Activated CD4-positive, alpha-beta T cell treated with anti-CD3 and anti-CD28 coated beads, Interleukin-2, amount 50 U/mL, for 4 hours (primary cell): ENCODE measurements at regions not wholly inside any gene's neighbourhood (a gene's known extent, or its start where the extent isn't known, plus 50 kb on each side); places are given as distances from the start of the nearest gene placed in this dataset.

ENCODE experiments used
- DNase-seq, 2 experiments: peaks; one replicate each; pipeline ENCODE4 v3.0.0-alpha.2; 2020

DNA sequence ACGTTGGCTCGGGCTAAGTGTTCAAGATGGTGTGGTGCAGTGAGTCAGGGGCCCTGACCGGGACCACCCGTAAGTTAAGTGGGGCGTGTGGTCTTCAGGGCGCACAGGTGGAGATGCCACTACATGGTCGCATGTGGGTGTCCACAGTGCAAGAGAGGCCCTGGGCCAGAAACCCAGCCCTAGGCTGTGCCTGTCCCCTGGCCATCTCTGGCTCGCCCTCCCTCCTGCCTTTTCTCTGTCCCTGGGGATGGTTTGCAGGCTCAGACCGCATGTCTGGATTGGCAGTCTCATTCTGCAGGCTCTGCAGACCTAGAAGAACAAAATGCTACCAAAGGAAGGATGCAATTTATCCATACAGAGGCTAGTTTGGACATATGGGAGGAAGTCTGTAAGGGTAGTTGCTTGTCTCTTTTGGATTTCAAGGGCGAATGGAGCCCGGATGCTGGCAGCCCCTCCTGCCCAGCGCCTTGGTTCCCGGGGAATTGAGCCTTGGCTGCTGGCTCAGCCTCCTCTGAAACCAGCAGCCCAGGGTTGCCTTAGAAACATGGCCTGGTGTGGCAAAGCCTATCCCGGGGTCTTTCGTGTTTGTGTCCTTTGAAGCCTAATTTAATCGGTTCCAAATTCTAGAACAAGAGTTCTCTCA lies 417.5 kb upstream of the HS6ST1 start:
- DNase-seq = no peak

DNA sequence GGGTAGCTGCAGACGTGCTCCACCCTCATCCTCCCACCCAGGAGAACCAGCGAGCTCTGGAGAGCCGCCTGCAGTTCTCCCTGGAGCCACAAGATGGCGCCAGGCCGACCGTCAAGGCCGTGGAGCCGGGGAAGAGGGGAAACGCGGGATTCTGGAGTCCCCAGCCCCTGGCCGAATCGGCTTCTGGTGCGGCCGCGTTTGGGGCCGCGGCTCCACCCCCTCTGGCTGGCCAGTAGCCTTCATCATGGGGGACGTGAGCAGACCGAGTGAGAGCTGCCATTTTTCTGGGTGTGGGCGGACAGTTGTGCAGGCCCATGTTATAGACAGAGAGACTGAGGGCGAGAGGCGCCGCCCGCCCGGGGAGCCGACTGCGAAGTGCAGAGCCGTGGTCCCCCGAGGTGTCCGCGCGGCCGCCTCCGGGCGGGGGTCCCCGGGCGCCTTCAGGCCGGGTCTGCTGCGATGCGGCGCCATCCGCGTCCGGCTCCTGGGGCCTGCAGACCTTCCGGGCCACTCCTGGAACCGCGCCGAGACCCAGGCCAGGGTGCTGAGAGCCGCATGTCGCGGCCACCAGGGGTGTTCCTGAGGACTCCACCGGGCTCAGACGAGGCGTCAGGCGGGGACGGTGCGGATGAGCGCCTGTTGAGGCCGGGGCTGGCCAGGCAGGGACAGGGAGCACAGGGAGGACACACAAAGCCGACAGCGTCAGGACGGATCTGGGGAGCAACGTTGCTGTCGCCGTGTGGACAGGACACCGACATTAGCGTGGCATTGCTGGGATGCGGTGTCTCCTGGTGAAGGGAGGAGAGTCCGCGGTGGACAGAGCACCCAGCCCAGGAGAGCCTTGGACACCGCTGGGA lies 418.2 kb upstream of the HS6ST1 start:
- DNase-seq = peak; percentile 10 to 25

DNA sequence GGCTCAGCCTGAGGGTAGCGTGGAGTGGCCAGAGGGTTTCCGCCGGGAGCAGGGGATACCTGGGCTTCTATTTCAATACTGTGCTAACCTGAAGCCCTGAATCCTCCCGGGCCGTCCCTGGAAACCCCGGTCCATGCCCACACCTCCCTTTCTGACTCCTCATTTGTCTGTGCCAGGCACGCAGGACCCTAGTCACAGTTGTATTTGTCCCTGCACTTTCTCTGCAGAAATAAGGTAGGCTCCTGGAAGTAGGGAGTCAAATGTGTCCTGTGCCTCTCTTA lies 418.8 kb upstream of the HS6ST1 start:
- DNase-seq = no peak

GRCh38 chr2:128738446-128739110 lies 419.9 kb upstream of the HS6ST1 start:
- DNase-seq = no peak

DNA sequence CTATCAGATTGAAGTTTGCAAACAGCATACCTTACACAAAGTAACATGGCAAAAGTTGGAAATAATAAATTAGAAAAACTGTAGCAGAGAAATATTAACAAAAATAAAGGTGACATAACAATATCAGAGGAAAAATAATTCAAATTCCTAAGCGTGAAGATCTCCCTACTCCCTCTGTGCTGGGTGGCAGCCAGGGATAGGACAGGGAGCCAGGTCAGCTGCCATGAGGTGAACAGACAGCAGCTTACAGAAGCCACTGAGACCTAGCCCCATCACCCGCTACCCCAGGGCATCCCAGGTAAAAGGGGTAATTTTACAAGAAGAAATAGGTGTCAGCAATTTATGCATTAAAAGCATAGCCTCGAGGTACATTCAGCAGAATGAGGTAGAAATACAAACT lies 423.8 kb upstream of the HS6ST1 start:
- no peak for DNase-seq

- no peak for DNase-seq
Measured at GRCh38 chr2:128745946-128746345, 427.3 kb upstream of the HS6ST1 start.

DNA sequence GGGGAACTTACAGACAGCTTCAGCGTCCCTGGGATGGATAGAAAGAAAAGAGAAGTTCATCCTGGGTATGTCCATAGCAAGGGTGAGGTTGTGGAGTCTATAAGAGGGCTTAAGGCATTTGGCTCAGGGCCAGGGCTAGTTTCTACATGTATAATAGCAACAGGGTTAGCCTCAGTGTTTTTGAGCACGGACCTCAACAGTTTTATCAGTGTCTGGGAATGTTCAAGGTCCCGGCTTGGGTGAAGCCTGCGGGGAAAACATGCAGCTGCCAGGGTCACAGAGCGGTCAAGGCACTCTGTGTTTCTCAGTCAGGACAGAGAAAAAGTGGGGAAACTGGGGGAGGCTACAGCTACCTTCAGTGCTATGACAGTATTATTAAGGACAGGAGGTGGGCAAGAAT lies 427.7 kb upstream of the HS6ST1 start:
- DNase-seq = no peak

DNA sequence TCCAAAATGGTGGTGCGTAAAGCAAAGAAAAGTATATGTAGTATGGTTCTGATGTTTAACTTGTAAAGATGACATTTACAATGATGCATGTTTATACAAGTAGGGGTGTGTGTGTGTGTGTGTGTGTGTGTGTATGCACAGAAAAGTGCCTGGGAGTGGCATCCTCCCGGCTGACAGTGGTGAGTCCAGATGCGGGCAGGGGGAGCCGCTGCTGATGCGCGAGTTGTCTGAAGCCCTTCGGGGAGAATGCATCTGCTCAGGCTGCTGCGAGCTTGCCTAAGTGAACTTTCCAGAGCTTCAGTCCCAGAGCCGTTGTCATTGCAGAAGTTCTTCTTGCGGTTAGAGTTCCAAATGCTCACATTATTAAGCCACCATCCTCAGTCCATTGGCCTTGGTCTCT lies 429.7 kb upstream of the HS6ST1 start:
- DNase-seq = no peak

GRCh38 chr2:128748835-128749605 lies 430.4 kb upstream of the HS6ST1 start:
- DNase-seq = no peak

GRCh38 chr2:128750328-128751165 lies 431.9 kb upstream of the HS6ST1 start:
- no peak for DNase-seq

DNA sequence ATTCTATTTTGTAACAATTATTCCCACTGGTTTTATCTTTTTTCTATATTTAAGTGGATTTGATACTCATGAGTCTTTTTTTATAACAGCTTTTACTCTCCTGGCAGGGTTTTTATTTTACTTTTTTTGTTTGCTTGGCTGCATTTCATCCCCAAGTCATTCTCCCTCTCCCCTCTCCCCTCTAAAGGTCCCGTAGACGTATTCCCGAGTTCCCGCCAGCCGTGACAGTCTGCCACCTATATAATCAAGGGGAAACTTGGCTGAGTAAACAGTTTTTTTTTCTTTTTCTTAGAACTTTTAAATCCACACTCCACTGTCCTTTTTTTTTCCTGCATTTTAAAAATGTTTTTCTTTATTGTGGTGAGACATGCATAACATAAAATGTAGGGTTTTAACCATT lies 433.1 kb upstream of the HS6ST1 start:
- no peak for DNase-seq

- DNase-seq = no peak
Measured at GRCh38 chr2:128752691-128753263, 434.1 kb upstream of the HS6ST1 start.

DNA sequence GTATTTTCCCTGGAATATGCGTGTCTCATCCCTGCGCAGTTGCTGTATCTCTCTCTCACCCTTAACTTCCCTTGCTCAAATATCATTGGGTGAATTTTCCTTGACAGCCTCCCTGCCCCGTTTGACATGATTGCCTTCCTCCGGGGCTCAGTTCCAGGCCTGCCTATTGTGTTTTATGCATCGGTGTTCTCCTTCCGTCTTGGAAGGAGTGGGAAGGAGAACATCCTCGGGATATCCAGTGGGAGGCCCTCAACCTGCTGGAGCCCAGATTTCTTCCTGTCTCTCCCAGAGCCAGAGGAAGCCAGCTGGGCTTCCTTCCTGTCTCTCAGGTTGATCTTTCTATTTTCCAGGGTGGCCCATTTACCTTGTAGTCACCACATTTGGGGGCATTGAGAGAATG lies 434.7 kb upstream of the HS6ST1 start:
- DNase-seq = no peak

DNA sequence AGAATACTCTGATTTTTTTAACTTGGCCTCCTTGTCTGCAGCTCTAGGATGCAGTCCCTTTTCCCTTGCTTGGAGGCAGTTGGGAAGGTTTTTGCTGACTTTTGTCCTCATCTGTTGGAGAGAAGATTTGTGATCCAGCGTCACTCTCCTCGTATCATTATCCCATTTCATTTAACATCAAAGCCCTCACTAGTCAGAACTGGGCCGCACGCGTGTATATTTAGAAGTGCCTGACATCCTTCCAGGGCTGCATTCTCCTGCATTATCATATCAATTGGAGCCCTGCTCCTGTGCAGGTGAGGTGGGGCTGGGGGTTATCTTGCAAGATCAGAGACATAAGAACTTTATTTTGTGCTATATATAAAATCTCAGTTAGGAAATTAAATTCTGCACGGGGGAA lies 435.1 kb upstream of the HS6ST1 start:
- no peak for DNase-seq

GRCh38 chr2:128754246-128754724 lies 435.6 kb upstream of the HS6ST1 start:
- DNase-seq = no peak

DNA sequence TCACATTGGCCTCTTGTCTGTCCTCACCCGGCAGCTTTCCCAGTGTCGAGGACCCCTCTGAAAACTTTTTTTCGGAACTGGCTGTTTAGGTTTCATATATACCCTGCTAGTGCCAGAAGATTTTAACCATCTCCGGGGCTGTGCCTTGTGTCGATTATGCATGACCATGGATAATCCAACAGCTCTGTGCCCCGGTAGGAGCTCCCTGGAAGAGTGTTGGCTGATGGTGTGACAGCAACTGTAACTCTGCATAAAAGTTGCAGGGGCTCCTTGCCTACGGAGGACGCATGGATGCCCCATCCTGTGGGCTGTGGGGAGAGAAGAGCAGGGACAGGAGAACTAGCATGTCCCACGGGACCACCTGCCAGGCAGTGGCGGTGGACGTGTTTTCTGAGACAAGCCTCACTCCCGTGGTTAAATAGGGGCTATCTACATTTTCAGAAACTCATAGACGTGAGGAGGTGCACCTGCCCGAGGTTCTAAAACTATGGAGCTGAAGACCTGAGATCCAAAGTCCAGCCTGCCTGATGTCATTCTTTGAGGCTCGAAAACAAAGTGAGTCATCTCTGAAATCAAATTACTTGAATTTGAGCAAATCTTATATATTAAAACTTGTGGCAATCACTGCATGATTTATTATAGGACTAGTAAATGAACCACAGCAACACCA lies 437.2 kb upstream of the HS6ST1 start:
- DNase-seq = no peak

GRCh38 chr2:128756365-128756717 lies 437.7 kb upstream of the HS6ST1 start:
- no peak for DNase-seq

GRCh38 chr2:128765811-128766210 lies 447.1 kb upstream of the HS6ST1 start:
- DNase-seq = no peak

DNA sequence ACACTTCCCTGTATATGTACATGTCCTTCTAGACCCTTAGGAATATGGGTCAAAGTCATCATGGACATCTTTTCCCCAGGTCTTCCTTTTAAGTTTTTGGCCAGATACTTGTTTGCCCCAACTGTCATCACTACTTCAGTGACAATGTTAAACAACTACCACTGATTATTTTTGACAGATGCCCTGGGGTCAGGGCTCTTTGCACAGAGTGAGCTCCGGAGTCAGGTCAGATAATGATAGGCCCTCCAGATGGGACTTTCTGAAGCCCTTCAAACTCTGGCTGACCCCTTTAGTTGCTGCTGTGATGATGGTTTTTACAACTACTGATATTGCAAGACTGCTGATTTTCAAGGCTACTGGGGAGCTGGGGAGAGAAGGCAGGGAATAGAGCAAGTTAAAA lies 449.4 kb upstream of the HS6ST1 start:
- DNase-seq = no peak

DNA sequence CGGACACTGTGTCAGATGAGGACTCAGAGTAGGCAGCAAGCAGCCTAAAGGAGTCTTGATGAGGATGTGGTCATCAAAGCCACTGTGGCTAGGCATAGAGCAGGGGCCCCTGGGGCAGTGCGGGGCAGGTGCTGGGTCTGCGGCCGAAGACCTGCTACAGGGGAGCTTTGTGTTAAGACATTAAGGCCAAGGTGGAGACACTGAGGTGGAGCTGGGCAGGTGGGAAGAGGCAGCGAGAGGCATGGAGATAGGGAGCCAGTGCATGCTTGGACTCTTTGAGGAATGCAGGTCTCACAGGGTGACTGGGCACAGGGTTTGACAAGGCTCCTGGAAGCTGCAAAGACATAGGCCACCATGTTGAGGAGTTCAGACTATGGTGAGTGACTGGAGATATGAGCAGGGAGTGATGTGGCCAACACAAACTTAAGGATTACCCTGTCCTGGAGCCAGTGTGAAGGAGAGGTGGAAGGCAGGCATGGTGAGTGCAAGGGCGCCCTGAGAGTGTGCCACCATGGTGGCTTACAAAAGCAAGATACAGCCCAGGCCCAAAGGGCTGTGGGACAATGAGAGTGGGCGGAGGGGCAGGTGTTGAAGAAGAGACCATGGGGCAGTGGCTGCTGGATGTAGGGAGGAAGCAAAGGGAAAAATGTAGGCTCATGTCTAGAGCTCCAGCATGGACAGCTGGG lies 450.9 kb upstream of the HS6ST1 start:
- no peak for DNase-seq
